Esophagus squamous epithelium (tissue), 5 donors: ENCODE measurements at regions not wholly inside any gene's neighbourhood (a gene's known extent, or its start where the extent isn't known, plus 50 kb on each side); places are given as distances from the start of the nearest gene placed in this dataset.

Source experiments
- DNase-seq: peaks from one replicate; lab custom pipeline; 2025; lab: John Stamatoyannopoulos, UW
- H3K27ac ChIP-seq, 4 donors: fragments of 200-600 bp; sonication (generic); one replicate each; pipeline ENCODE4 v1.5.1; 2016 to 2019; ENCODE audit warnings: mild to moderate bottlenecking in 1 of 4
- H3K27me3 ChIP-seq, 4 donors: fragments of 200-600 bp; sonication (generic); 1 replicate in 3 of 4; 2 replicates in 1 of 4; pipeline versions ENCODE4 v1.5.1 to v1.6.0; 2017 to 2021; ENCODE audit warnings: antibody characterized with exemption in 1 of 4
- H3K36me3 ChIP-seq, 3 donors: fragments of 200-600 bp; sonication (generic); one replicate each; pipeline ENCODE4 v1.5.1; 2016 to 2019
- H3K4me1 ChIP-seq, 3 donors: fragments of 200-600 bp; sonication (generic); one replicate each; pipeline ENCODE4 v1.5.1; 2017 to 2019
- H3K4me3 ChIP-seq, 4 donors: fragments of 200-600 bp; sonication (generic); 1 replicate in 3 of 4; 2 replicates in 1 of 4; pipeline ENCODE4 v1.5.1; 2016 to 2019; ENCODE audit warnings: mild to moderate bottlenecking in 2 of 4, moderate library complexity in 1 of 4
- H3K9me3 ChIP-seq, 3 donors: fragments of 200-600 bp; sonication (generic); one replicate each; pipeline ENCODE4 v1.5.1; 2016 to 2019
- CTCF ChIP-seq, 6 experiments: fragments of 450-650 bp in 4 of 6; fragments of 200-600 bp in 2 of 6; sonication (generic) in 2 of 6; IDR thresholded peaks; one replicate each; pipeline ENCODE4 v1.5.1; 2016 to 2019; ENCODE audit warnings: antibody characterized with exemption in 6 of 6, mild to moderate bottlenecking in 4 of 6, moderate library complexity in 4 of 6
- POLR2A ChIP-seq, 4 donors: fragments of 450-650 bp; IDR thresholded peaks; one replicate each; pipeline ENCODE4 v1.6.1; 2017; ENCODE audit warnings: antibody characterized with exemption in 4 of 4, mild to moderate bottlenecking in 4 of 4, moderate library complexity in 3 of 4
- WGBS, 2 donors: methylation state at CpG; one replicate each; pipeline ENCODE4 v1.1.5; 2018; 5-methylcytosine and 5-hydroxymethylcytosine counted together
- intact Hi-C: fragments of 100-400 bp; cut with DNase I; formaldehyde crosslinking; loops from one replicate; pipeline ENCODE4 v1.15.0; 2022
- donor health status: DM: yes; HTN: yes; CAD: no.

- no peak overlapping the region for H3K4me3 ChIP-seq
- no peak for TF ChIP-seq CTCF (IDR thresholded peaks at IDR 0.05)
- no peak for TF ChIP-seq POLR2A (IDR thresholded peaks at IDR 0.05)
- WGBS, 2 donors: 51% methylated on average over 2 of the region's 2 CpGs
- H3K4me1 ChIP-seq: no peaks in the 10 kb centered on the region
- H3K27ac ChIP-seq: no peak overlapping the region
- intact Hi-C loops: no loop called here
- H3K9me3 ChIP-seq: no peaks in the 10 kb centered on the region
- no peaks in the 10 kb centered on the region for H3K36me3 ChIP-seq
- no peaks in the 10 kb centered on the region for H3K27me3 ChIP-seq
- DNase-seq: no peak
These were observed 831.2 kb downstream of the METTL15 start for GRCh38 chr11:28939381-28939780.

GRCh38 chr11:28938091-28938490 is 829.9 kb downstream of the METTL15 start:
- intact Hi-C loops: no loop called here
- H3K9me3 ChIP-seq: no peaks in the 10 kb centered on the region
- no peak overlapping the region for H3K27ac ChIP-seq
- no peaks in the 10 kb centered on the region for H3K4me1 ChIP-seq
- H3K27me3 ChIP-seq: no peaks in the 10 kb centered on the region
- H3K4me3 ChIP-seq: no peak overlapping the region
- 78 to 88% methylated on average over 1 of the region's 1 CpG for WGBS, 2 donors
- no peaks in the 10 kb centered on the region for H3K36me3 ChIP-seq
- no peak for TF ChIP-seq CTCF (IDR thresholded peaks at IDR 0.05)
- TF ChIP-seq POLR2A (IDR thresholded peaks at IDR 0.05): no peak
- DNase-seq: no peak

GRCh38 chr11:28932940-28933339 is 824.8 kb downstream of the METTL15 start:
- no peaks in the 10 kb centered on the region for H3K4me1 ChIP-seq
- peaks cover 0 to 9% (median 0%) of the 10 kb centered on the region in 3 donors for H3K9me3 ChIP-seq
- no peaks in the 10 kb centered on the region for H3K27me3 ChIP-seq
- intact Hi-C loops: no loop called here
- no peaks in the 10 kb centered on the region for H3K36me3 ChIP-seq
- TF ChIP-seq POLR2A (IDR thresholded peaks at IDR 0.05): no peak
- no peak for TF ChIP-seq CTCF (IDR thresholded peaks at IDR 0.05)
- no peak overlapping the region for H3K4me3 ChIP-seq
- DNase-seq: no peak
- no peak overlapping the region for H3K27ac ChIP-seq
- 75 to 90% methylated on average over 4 of the region's 4 CpGs for WGBS, 2 donors

GRCh38 chr11:28924004-28924403 is 815.8 kb downstream of the METTL15 start:
- TF ChIP-seq CTCF (IDR thresholded peaks at IDR 0.05) (no peak), POLR2A (IDR thresholded peaks at IDR 0.05) (no peak)
- Histone ChIP-seq H3K4me1 (no peaks in the 10 kb centered on the region), H3K27ac (no peak overlapping the region), H3K36me3 (no peaks in the 10 kb centered on the region), H3K4me3 (no peak overlapping the region), H3K9me3 (no peaks in the 10 kb centered on the region), H3K27me3 (no peaks in the 10 kb centered on the region)
- intact Hi-C loops: no loop called here
- WGBS, 2 donors: 76 to 79% methylated on average over 2 of the region's 2 CpGs
- DNase-seq: no peak

GRCh38 chr11:28922386-28922981 is 814.3 kb downstream of the METTL15 start:
- DNase-seq: no peak
- WGBS, 2 donors: 21 to 34% methylated on average over 2 of the region's 2 CpGs
- Histone ChIP-seq H3K4me1 (no peaks in the 10 kb centered on the region), H3K27me3 (no peaks in the 10 kb centered on the region), H3K27ac (no peak overlapping the region), H3K4me3 (no peak overlapping the region), H3K36me3 (no peaks in the 10 kb centered on the region), H3K9me3 (no peaks in the 10 kb centered on the region)
- intact Hi-C loops: no loop called here
- TF ChIP-seq CTCF (IDR thresholded peaks at IDR 0.05) (no peak), POLR2A (IDR thresholded peaks at IDR 0.05) (no peak)
